ENCODE measurements at regions not wholly inside any gene's neighbourhood (a gene's known extent, or its start where the extent isn't known, plus 50 kb on each side); places are given as distances from the start of the nearest gene placed in this dataset.

GRCh38 chr6:120622127-120622631 is 712.1 kb downstream of the TBC1D32 start:
- DNase-seq (ENCODE audit: low spot score): no peak

DNA sequence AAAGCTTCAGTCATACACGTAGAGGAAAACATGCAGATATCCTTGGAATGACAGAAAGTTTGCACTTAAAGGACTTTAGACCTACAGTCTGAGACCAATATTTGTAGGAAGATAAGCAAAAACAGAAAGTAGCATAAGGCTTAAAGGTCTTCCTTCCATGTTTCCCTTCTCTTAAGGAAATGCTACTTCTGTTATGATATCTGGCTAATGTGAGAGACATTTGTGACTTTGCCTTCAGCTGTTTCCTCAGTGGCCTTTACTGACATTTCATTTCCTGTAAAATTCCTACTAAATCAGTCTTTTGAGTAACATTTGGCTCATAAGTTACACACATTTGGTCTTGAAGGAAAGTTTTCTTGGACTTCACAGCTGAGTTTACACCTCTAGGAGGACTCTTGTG is 713.4 kb downstream of the TBC1D32 start:
- DNase-seq (ENCODE audit: low spot score): no peak

DNA sequence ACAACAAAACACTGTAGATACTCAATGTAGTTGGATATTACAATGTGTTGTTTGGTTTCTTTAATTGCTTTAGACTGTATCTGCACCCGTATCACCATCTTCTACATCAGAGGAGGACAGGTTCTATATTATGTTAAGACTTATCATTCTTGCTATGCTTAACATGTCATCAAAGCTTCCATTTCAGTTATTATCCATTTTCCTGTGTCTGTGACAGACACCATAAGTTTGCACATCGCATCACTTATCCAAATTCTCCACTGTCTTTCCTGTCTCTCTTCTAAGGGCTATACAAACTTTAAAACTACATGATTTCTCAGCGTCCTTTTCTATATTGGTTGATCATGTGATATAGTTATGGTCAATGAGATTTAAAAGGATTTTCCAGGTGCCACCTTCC is 719.0 kb downstream of the TBC1D32 start:
- DNase-seq (ENCODE audit: low spot score): no peak

- DNase-seq (ENCODE audit: low spot score): no peak
Measured at GRCh38 chr6:120614723-120615122, 719.6 kb downstream of the TBC1D32 start.

- DNase-seq (ENCODE audit: low spot score): no peak
Measured at GRCh38 chr6:120608826-120609225, 725.5 kb downstream of the TBC1D32 start.

DNA sequence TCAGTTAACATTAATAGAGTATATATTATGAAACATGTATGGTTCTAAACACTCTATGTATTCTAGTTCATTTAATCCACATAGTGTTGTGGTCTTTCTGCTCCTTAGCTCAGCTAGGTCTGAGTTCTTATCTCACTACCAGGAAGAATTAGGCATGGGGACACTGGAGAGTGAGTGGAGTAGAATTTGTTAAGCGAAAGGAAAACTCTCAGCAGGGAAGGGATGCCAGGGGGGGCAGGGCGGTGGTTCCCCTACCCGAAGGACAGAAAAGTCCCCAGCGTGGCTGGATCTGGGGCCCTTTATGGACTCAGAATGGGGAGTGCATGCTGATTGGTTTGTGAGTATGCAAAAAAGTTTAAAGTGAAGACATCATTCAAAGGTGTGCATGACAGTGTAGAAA is 727.5 kb downstream of the TBC1D32 start:
- no peak for DNase-seq (ENCODE audit: low spot score)

GRCh38 chr6:120604510-120604909 is 729.8 kb downstream of the TBC1D32 start:
- DNase-seq (ENCODE audit: low spot score): no peak

GRCh38 chr6:120590611-120591010 is 743.7 kb downstream of the TBC1D32 start:
- DNase-seq (ENCODE audit: low spot score): no peak

GRCh38 chr6:120588424-120588823 is 745.9 kb downstream of the TBC1D32 start:
- DNase-seq (ENCODE audit: low spot score): no peak

- no peak for DNase-seq (ENCODE audit: low spot score)
Measured at GRCh38 chr6:120587381-120587780, 746.9 kb downstream of the TBC1D32 start.

DNA sequence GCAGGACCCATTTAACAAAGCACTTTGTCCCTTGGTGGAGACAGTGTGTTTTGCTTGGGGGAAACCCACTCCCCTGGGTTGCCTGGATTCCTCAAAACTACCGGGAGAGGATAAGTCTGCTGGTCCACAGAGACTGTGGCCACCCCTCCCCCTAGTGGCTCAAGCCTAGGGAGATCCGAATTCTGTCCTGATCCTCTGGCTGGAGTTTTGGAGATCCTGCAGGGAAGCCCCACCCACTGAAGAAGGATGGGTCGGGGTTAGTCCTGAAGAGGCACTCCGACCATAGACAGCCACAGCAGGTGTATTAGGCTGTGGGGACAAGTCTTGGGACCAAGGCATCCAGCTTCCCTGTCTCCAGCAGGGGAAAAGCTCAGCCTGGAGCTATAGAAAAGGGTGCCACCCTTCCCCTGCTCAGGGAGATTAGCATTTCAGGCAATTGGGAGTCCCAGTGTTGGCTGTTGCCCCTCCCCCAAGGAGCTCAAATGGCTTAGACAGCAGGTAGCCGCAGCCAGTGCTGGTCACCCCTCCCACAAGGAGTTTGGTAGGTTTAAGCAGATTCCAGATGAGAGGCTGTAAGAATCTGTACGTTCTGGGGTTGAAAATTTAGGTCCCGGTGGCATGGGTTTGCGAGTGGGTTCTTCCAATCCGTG is 750.0 kb downstream of the TBC1D32 start:
- no peak for DNase-seq (ENCODE audit: low spot score)

- DNase-seq (ENCODE audit: low spot score): no peak
Measured at GRCh38 chr6:120576061-120576460, 758.2 kb downstream of the TBC1D32 start.

DNA sequence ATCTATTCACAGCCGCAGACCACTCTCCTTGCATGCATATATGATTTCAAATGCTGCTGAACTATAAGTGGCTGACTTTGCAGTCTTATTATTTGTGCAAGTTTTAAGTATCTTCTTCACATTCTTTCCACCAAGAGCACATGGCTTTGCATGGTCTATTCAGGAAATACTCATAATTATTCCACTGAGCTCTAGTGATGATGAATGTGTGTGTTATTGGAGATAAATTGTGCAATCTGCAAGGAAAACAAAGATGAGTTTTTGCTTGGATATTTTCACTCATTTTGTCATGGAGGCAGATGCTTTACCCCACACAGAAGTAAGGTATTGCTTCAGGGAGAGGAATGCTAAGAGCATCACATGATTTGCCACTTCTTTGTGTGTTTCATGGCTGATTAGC is 764.6 kb downstream of the TBC1D32 start:
- DNase-seq (ENCODE audit: low spot score): no peak

DNA sequence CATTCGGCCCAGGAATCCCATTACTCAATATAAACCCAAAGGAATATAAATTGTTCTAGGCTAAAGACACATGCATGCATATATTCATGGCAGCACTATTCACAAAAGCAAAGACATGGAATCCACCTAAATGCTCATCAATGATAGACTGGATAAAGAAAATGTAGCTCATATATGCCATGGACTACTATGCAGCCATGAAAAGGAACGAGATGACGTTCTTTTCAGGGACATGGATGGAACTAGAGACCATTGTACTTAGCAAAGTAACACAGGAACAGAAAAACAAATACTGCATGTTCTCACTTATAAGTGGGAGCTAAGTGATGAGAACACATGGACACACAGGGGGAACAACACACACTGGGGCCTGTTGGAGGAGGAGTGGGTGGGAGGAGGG is 769.5 kb downstream of the TBC1D32 start:
- DNase-seq (ENCODE audit: low spot score): no peak

DNA sequence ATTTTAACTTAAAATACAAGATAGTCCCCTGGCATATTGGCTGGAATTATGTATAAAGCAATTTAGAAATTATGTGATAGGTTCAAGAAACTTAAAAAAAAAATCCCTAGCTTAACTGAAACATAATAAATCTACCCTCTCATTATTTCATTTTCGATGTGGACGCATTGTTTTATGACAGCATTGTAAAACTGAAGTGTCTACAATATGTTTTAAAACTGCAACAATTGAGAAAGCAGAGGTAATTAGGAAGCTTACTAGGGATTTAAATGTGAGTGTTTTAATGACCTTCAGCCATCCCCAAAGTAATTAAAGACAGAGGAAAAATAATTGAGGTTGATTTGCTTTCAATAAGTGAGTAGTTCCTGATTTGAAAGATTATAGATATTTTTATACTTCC is 776.0 kb downstream of the TBC1D32 start:
- no peak for DNase-seq (ENCODE audit: low spot score)

DNA sequence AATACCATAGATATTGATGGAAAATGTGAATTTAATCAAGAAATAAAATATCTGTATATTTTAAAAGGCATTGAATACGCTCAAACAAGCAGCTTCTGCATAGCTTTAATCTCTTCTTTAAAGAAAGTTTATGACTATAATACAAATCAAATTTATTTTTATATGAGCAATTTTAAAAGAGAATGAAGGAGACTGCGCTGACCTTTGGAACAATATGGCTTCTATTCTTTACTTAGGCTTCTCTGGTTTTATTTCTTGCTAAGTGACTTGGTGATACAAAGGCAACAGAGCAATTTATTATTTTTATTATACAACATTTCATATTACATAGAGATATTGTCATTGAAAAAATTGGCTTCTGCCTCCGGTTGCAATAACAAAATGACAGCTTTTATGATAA is 776.7 kb downstream of the TBC1D32 start:
- no peak for DNase-seq (ENCODE audit: low spot score)

DNA sequence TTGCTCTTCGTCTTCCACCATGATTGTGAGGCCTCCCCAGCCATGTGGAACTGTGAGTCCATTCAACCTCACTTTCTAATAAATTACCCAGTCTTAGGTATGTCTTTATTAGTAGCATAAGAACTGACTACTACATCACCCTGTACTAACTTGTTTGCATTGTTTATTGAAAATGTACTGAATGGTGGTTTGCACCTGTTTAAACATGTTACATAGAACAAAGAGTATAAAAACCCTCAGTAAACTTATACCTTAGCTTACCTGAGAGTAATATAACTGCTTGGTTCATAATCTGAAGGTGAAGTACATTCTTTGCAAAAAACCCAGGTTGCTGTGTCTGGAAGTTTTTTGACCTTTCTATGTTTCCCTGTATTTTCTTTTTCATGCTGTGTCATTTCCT is 777.8 kb downstream of the TBC1D32 start:
- DNase-seq (ENCODE audit: low spot score): no peak

- DNase-seq (ENCODE audit: low spot score): no peak
Measured at GRCh38 chr6:120553353-120553752, 780.9 kb downstream of the TBC1D32 start.

DNA sequence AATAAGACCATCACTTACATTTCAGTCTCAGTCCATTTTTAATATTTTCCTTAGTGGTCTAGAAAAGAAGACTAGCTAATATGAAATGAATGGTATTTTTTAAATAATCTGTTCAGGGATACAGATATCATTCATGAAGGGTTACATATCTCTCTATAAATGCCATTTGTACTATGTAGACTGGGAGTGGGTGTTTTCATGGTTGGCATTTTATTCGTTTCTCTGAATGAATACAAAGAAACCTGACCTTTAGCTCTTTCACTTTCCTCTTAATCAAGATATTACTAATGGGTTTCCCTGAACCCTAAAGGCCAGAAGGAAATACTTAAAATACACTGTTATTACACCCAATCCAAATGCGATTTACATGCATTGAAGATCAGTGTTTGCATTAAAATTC is 788.9 kb downstream of the TBC1D32 start:
- no peak for DNase-seq (ENCODE audit: low spot score)

GRCh38 chr6:120534954-120535353 is 799.3 kb downstream of the TBC1D32 start:
- DNase-seq (ENCODE audit: low spot score): no peak

- DNase-seq (ENCODE audit: low spot score): no peak
Measured at GRCh38 chr6:120526576-120526975, 807.7 kb downstream of the TBC1D32 start.

- DNase-seq (ENCODE audit: low spot score): no peak
Measured at GRCh38 chr6:120514544-120514943, 819.7 kb downstream of the TBC1D32 start.

DNA sequence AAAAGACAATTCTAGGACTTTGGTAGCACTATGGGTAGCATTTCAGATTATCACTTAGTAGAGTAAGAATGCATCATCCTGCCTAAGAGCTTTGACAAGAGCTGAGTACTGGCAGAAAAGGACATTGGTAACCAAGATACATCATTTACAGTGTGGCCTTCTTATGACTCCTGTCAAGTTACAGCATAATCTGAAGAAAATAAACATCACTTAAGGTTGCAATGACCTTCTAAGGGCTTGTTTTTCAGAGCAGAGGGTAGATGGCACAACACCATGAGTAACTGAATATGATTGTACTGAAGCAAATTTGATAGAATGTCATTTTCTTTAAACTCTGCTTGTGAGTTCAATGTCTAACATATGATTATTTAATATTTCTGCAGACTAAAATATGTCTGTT is 822.6 kb downstream of the TBC1D32 start:
- no peak for DNase-seq (ENCODE audit: low spot score)

GRCh38 chr6:120498711-120499110 is 835.6 kb downstream of the TBC1D32 start:
- no peak for DNase-seq (ENCODE audit: low spot score)
